ENCODE measurements at regions not wholly inside any gene's neighbourhood (a gene's known extent, or its start where the extent isn't known, plus 50 kb on each side); places are given as distances from the start of the nearest gene placed in this dataset.
"Not testable (repeated sequence)": the region's sequence is repeated elsewhere in the genome, so short reads cannot be mapped to it uniquely, and the experiment has no call there.

GRCh38 chr14:40240245-40240859, 808.1 kb upstream of the FBXO33 start:
- in situ Hi-C loops (cut with HindIII; ENCODE audit: low pct_unique_long_range_greater_than_20kb, low sequenced_read_pairs): no loop called here
- TF ChIP-seq JUND (IDR thresholded peaks at IDR 0.05; ENCODE audit: low read depth): no peak
- DNase-seq (ENCODE audit: low read depth in 1 of 2, low spot score in 1 of 2): no peak

- in situ Hi-C loops (cut with HindIII; ENCODE audit: low pct_unique_long_range_greater_than_20kb, low sequenced_read_pairs): no loop called here
Observed at GRCh38 chr14:40232302-40232701, 800.1 kb upstream of the FBXO33 start.

GRCh38 chr14:40229676-40230075, 797.4 kb upstream of the FBXO33 start:
- in situ Hi-C loops (cut with HindIII; ENCODE audit: low pct_unique_long_range_greater_than_20kb, low sequenced_read_pairs): no loop called here
- DNase-seq (ENCODE audit: low read depth in 1 of 2, low spot score in 1 of 2): no peak
- no peak for TF ChIP-seq JUND (IDR thresholded peaks at IDR 0.05; ENCODE audit: low read depth)

More at GRCh38 chr14:40232302-40232701, 800.1 kb upstream of the FBXO33 start:
- no peak for TF ChIP-seq JUND (IDR thresholded peaks at IDR 0.05; ENCODE audit: low read depth)
- DNase-seq (ENCODE audit: low read depth in 1 of 2, low spot score in 1 of 2): no peak

GRCh38 chr14:40222996-40223395, 790.8 kb upstream of the FBXO33 start:
- in situ Hi-C loops (cut with HindIII; ENCODE audit: low pct_unique_long_range_greater_than_20kb, low sequenced_read_pairs): no loop called here
- no peak for DNase-seq (ENCODE audit: low read depth in 1 of 2, low spot score in 1 of 2)
- no peak for TF ChIP-seq JUND (IDR thresholded peaks at IDR 0.05; ENCODE audit: low read depth)

- in situ Hi-C loops (cut with HindIII; ENCODE audit: low pct_unique_long_range_greater_than_20kb, low sequenced_read_pairs): no loop called here
- peak; percentile 30 to 98 for DNase-seq (ENCODE audit: low read depth in 1 of 2, low spot score in 1 of 2)
- peak; percentile 87 for TF ChIP-seq JUND (IDR thresholded peaks at IDR 0.05; ENCODE audit: low read depth)
Observed at GRCh38 chr14:40221428-40221827, 789.2 kb upstream of the FBXO33 start.

- no peak for TF ChIP-seq JUND (IDR thresholded peaks at IDR 0.05; ENCODE audit: low read depth)
- in situ Hi-C loops (cut with HindIII; ENCODE audit: low pct_unique_long_range_greater_than_20kb, low sequenced_read_pairs): no loop called here
- DNase-seq (ENCODE audit: low read depth in 1 of 2, low spot score in 1 of 2): no peak
Observed at GRCh38 chr14:40219032-40219431, 786.8 kb upstream of the FBXO33 start.

GRCh38 chr14:40218282-40218941, 786.2 kb upstream of the FBXO33 start:
- in situ Hi-C loops (cut with HindIII; ENCODE audit: low pct_unique_long_range_greater_than_20kb, low sequenced_read_pairs): no loop called here
- DNase-seq (ENCODE audit: low read depth in 1 of 2, low spot score in 1 of 2): no peak
- no peak for TF ChIP-seq JUND (IDR thresholded peaks at IDR 0.05; ENCODE audit: low read depth)

- TF ChIP-seq JUND (IDR thresholded peaks at IDR 0.05; ENCODE audit: low read depth): no peak
- in situ Hi-C loops (cut with HindIII; ENCODE audit: low pct_unique_long_range_greater_than_20kb, low sequenced_read_pairs): no loop called here
- DNase-seq (ENCODE audit: low read depth in 1 of 2, low spot score in 1 of 2): no peak
Observed at GRCh38 chr14:40216976-40217375, 784.7 kb upstream of the FBXO33 start.

- DNase-seq (ENCODE audit: low read depth in 1 of 2, low spot score in 1 of 2); in situ Hi-C loops (cut with HindIII; ENCODE audit: low pct_unique_long_range_greater_than_20kb, low sequenced_read_pairs): not testable (repeated sequence)
Observed at GRCh38 chr14:40216408-40216807, 784.2 kb upstream of the FBXO33 start.

GRCh38 chr14:40213701-40214100, 781.5 kb upstream of the FBXO33 start:
- in situ Hi-C loops (cut with HindIII; ENCODE audit: low pct_unique_long_range_greater_than_20kb, low sequenced_read_pairs): no loop called here
- peak in 1 of 2 experiments; percentile 28 for DNase-seq (ENCODE audit: low read depth in 1 of 2, low spot score in 1 of 2)
- no peak for TF ChIP-seq JUND (IDR thresholded peaks at IDR 0.05; ENCODE audit: low read depth)

GRCh38 chr14:40204441-40205175, 772.4 kb upstream of the FBXO33 start:
- TF ChIP-seq JUND (IDR thresholded peaks at IDR 0.05; ENCODE audit: low read depth): no peak
- in situ Hi-C loops (cut with HindIII; ENCODE audit: low pct_unique_long_range_greater_than_20kb, low sequenced_read_pairs): no loop called here
- no peak for DNase-seq (ENCODE audit: low read depth in 1 of 2, low spot score in 1 of 2)

GRCh38 chr14:40199101-40199500, 766.9 kb upstream of the FBXO33 start:
- TF ChIP-seq JUND (IDR thresholded peaks at IDR 0.05; ENCODE audit: low read depth): no peak
- DNase-seq (ENCODE audit: low read depth in 1 of 2, low spot score in 1 of 2): no peak
- in situ Hi-C loops (cut with HindIII; ENCODE audit: low pct_unique_long_range_greater_than_20kb, low sequenced_read_pairs): no loop called here

GRCh38 chr14:40197344-40197743, 765.1 kb upstream of the FBXO33 start:
- DNase-seq (ENCODE audit: low read depth in 1 of 2, low spot score in 1 of 2): no peak
- in situ Hi-C loops (cut with HindIII; ENCODE audit: low pct_unique_long_range_greater_than_20kb, low sequenced_read_pairs): no loop called here
- TF ChIP-seq JUND (IDR thresholded peaks at IDR 0.05; ENCODE audit: low read depth): no peak

All from T47D (cell line).